NCI-H345 treated with DMSO at 0.1 percent for 48 hours (cell line): ENCODE measurements at regions not wholly inside any gene's neighbourhood (a gene's known extent, or its start where the extent isn't known, plus 50 kb on each side); places are given as distances from the start of the nearest gene placed in this dataset.
"Not testable (repeated sequence)": the region's sequence is repeated elsewhere in the genome, so short reads cannot be mapped to it uniquely, and the experiment has no call there.

Source experiments
- DNase-seq: peaks from one replicate; lab custom pipeline; 2025; ENCODE audit not compliant: unreplicated experiment; lab: John Stamatoyannopoulos, UW

DNA sequence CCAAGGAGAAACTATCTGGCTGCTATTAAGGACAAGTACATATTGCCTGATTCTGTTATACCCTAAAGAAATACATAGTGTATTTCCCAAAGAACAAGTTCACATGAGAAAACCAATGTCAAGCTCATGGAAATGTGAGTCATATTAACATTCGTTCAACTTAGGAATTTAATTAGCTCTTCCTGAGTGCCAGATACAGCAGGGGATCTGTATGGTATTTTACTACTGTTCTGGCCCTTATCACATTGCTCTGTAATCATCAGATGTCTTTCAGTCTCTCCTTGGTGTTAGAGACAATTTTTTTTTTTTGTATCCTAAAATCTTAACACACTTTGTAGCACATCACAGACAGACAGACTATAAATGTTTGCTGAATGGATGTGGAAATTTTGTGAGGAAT is 395.0 kb upstream of the CRIM1 start:
- DNase-seq: no peak

DNA sequence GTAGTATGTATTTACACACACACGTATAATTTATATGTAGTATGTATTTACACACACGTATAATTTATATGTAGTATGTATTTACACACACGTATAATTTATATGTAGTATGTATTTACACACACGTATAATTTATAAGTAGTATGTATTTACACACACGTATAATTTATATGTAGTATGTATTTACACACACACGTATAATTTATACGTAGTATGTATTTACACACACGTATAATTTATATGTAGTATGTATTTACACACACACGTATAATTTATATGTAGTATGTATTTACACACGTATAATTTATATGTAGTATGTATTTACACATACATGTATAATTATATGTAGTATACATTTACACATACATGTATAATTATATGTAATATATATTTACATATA is 398.5 kb upstream of the CRIM1 start:
- DNase-seq: not testable (repeated sequence)

DNA sequence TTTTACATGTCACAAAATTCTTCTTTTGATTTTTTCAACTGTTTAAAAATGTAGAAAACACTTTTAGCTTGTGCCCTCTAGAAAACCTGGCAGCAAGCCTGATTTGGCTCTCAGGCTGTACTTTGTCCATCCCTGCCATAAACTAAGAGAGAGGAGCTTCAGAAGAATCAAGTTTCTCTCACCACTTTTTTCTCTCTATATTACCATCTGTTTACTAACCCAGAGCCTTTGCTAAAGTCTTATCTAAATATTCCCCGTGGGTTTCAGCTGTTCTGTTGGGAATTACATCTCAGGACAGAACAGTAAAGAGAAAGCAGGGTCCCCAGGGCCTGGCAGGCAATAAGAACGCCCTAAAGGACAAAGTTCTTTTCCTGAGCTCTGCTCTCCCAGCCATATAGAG is 409.1 kb upstream of the CRIM1 start:
- DNase-seq: no peak

DNA sequence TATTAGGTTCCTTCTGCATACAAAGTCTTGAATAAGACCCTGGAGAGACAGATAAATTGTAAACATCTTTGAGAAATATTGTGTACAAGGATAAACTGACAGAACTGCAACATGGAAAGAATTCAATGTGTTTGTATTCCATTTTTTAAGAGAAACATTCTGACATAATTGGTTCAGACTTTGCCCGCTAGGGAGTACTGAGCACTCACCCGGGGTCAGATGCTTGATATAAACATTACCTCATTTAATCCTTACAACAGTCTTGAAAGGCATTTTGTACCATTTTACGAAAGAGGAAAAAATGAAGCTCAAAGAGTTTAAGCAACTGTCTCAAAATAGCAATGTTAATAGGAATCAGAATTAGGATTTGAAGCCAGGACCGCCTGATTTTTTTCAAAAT is 416.7 kb upstream of the CRIM1 start:
- DNase-seq: no peak

DNA sequence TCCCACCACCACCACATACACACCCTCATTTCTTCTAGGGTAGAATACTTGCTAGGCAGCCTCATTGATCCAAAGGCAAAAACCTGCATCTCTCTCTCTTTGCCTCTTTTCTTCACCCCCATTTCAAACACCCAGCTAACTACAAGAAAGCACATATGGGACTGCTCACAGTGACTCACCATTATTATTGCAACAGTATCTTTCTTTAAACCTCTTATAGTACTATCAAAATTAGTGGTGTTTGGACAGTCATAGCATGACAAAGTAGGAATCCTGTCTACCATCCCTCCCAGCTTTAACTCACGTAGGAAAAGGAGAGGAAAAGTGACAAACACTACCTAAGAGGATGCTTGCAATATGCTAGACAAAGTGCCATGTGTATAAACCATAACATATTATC is 422.5 kb upstream of the CRIM1 start:
- DNase-seq: no peak

DNA sequence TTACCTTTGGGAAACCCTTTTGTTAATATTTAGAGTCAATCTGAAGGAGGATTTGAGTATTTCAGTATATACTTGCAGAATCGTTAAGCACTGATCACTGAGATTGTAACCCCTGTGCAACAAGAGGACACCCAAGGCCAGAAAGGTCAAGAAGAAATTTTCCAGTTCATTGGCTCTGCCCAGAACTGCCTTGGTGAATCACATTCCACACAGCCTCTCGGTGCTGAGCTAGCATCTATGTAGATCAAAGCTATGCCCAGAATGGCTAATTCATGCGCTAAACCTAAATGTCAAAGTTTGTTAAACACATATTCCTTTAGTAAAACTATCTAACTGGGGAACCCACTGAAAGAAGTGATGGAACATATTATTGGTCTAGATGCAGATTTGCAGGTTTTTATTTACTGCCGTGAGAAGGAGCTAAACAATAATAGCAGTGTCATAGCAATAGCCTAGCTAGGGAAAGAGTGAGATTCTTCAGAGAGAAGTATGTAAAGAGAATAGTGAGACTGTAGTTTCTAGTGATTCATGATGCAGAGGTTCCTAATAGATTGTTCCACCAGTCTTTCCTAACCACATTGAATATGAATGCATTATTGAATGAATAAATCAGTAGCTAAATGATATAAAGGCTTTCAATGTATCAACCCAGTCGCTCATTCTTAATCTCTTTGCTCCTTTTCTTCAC is 423.2 kb upstream of the CRIM1 start:
- no peak for DNase-seq

DNA sequence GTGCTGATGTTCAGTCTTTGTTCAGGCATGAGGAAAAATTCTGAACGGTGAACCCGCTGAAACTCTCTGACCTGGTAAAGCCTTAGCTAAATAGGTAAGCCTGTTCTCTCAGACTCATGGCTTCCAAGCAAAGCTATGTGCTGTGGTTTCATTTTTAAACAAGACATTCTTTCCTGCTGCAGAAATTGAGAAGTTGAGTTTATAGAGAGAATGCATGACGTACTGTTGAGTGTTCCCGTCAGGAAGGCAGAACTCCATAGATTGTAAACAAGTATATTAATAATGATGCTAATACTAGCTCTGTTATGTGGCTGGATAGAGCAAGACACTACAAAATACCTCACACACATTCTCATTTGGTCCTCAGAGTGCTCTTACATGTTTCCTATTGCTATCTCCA is 424.0 kb upstream of the CRIM1 start:
- DNase-seq: no peak

DNA sequence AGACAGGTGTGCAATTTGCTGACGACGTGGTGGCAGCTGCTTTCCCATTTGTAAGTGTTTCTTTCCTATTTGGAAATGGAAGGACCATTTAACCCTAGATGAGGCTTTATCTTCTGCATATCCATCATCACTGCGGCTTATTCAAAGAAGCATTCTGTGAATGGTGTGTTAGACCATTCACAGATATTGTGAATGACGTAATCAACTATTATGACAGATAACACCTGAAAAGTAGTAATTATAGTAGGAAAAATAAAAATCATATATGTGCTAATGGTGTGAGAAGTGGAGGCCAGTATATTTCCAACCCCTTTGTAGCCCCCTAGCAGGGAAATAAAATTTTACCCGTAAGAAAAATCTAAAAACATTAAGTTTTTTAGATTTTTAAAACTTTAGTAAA is 424.5 kb upstream of the CRIM1 start:
- DNase-seq: no peak

DNA sequence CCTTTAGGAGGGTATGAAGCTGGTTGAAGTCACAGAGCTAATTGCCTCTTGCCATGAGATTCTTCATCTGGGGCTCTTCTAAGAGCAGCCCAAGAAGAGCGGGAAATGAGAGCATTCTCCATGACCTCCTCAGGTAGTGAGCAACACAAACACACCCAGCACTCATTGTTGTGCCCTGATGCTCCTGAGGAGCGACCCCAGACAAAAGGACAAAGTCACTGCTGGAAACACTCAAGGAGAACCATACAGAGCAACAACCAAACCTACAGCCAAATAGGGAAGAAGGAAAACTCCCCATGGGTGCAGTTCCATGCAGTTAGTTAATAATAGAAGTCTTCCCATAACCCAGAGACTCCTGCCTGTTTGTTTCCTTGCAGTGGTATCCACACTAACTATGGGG is 426.0 kb upstream of the CRIM1 start:
- DNase-seq: no peak

DNA sequence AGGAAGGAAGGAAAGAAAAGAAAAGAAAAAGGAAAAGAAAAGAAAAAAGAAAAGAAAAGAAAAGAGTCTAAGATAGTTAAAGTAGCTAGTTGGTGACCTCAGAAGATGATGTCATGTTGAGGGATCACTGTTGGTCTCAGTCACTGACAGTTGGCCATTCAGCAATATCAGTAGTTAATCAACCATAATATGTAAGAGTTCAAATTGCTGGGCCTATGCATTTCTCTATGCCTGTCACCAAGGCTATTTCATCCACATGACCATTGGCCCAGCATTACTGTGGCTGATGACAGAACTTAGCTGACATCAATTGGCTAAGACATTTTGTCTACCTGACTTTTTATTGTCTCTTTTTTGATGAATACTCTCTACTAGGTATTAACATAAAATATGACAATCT is 435.5 kb upstream of the CRIM1 start:
- DNase-seq: no peak

DNA sequence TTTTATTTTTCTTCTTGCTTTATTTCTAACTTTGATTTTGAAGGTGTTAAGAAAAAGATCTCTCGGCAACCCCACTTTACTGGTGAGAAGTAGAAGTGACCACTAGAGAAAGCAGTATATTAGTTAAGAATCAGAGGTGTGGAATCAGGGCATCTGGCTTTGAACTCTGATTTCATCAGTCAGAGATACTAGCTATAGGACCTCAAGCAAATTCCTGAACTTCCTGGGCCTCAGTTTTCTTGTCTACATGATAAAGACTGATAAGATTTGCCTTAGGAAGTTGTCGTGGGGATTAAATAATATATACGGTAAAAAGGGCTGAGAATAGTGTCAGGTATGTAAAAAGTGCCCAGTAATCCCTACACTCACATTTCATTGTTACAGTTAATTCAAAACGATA is 440.3 kb upstream of the CRIM1 start:
- no peak for DNase-seq

DNA sequence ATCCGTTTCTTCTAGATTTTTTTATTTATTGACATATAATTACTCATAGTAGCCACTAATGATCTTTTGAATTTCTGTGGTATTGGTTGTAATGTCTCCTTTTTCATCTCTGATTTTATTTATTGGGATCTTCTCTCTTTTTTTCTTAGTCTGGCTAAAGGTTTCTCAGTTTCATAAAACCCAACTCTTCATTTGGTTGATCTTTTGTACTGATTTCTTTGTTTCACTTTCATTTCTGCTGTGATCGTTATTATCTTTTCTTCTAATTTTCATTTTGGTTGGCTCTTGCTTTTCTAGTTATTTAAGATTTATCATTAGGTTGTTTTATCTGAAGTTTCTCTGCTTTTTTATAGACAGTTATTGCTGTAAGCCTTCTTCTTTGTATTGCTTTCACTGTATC is 463.6 kb upstream of the CRIM1 start:
- no peak for DNase-seq

DNA sequence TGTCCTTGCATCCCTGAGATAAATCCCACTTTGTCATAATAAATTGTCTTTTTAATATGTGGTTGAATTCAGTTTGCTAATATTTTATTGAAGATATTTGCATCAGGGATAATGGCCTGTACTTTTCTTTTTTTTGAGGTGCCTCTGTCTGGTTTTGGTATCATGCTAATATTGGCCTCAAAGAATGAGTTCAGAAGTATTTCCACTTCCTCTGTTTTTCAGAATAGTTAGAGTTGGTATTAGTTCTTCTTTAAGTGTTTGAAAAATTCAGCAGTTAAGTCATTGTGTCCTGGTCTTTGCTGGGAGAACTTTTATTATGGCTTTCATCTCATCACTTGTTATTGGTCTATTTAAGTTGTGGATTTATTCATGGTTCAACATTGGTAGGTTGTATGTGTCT is 464.1 kb upstream of the CRIM1 start:
- no peak for DNase-seq

DNA sequence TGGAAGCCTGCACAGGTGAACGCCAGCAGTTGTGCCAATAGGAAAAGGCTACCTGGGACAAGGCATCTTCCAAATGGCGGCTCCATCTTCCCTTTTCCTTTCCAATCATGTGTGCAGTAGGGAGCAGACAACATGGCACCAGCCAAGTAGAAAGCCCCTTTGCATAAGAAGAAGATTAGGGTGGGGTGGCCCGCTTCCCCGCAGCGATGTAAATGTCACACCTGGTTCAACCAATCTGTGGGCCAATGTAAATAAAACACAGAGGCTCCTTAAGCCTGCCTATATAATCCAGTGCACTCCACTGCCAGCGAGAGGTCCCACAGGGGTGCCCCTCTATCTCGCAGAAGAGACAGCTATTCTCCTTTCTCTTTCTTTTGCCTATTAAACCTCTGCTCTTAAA is 468.4 kb upstream of the CRIM1 start:
- no peak for DNase-seq

DNA sequence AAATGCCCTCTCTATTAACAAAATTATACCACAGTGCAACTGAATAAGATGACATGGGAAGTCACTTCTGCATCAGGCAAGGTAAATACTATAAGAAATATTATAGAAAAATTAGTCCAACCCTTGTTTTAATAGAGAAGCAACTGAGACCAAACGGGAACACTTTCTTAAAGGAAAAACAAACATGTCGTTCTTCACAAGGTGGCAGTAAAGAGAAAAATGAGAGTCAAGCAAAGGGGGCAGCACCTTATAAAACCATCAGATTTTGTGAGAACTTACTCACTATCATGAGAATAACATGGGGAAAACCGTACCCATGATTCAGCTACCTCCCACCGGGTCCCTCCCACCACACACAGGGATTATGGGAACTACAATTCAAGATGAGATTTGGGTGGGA is 481.7 kb upstream of the CRIM1 start:
- no peak for DNase-seq

DNA sequence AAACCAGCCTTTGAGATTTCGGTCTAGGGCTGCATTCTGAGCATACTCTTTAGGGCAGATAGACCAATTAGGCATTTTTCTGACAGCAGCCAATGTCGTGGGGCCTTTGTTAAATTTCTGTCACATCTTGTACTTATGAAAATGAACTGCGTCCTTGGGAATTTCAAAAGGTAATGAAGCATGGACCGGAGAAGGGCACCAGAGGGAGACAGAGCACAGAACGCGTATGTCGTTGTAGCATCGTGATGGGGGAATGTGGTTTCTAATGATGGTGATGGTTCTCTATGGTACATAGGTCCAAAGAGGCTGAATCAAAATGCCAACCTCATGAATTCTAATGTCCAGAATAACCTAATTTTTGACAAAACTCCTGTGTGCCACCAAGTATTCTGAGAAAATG is 483.9 kb upstream of the CRIM1 start:
- DNase-seq: no peak

DNA sequence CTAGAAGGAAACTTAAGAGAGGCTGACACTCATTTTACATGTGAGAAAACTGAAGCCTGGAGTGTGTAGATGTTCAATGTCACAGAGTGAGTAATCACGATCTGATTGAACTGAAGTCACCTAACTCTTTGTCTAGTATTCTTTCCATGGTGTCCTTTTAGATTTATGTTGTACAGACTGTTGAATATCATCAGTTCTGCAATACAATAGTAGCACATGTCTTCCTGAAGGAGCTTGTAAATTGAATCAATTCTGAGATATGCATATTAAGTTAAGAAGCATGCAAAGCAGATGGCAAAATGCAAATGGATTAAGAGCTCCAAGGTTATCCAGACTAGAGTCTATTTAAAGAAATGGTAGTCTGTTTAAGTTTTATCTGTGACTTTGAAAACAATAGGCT is 484.9 kb upstream of the CRIM1 start:
- no peak for DNase-seq

DNA sequence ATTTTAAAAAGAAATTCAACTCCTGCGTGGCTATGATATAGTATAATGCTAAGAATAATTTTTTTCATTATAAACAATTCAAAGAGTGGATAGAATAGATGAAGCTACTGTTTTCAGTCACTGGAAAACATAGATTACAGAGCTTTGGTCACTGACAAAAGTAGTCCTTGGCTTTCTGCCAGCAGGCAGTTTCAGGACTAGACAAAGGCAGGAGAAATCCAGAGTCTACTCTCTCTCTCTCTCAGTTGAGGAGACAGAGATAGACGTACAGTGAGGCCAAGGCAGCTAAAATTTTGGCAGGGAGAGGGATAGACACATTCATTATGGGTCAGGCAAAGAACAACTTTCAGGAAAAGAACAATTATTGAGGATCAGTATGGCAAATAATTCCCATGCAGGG is 491.4 kb upstream of the CRIM1 start:
- DNase-seq: no peak

DNA sequence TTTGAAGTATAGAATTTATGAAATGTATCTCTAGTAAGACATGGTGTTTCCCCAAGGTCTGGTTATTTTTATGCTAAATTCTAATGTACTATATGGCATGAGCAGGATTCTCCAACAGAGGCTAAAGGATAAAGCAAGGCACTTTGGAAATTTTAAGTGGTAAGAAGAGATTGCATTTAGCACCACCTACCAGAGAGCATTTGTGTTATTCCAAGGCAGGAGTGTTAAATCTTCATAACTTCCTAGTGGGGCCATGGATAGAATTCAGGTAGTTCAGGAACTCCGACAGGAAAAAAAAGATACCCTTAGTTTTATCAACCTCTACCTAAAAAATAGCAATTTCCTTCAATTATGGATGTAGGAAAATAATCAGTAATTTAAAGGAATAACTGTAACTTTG is 497.4 kb upstream of the CRIM1 start:
- DNase-seq: no peak

DNA sequence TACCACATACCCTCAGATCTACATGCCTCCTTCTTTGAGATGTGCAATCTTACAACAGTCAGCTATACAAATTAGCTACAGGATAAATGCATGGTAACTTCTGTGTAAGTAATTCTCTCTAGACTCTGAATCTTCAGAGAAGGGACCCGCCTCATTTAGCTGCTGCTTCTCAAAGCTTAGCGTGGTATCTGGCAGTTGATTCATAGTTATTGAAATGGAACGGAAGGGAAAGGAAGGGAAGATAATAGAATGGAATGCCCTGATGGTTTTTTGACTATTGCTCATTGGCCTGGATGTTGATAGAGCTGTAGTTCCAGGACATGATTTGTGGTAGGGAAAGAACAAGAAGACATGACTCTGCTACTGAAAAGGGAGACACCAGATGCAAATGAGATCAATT is 498.1 kb upstream of the CRIM1 start:
- DNase-seq: no peak

DNA sequence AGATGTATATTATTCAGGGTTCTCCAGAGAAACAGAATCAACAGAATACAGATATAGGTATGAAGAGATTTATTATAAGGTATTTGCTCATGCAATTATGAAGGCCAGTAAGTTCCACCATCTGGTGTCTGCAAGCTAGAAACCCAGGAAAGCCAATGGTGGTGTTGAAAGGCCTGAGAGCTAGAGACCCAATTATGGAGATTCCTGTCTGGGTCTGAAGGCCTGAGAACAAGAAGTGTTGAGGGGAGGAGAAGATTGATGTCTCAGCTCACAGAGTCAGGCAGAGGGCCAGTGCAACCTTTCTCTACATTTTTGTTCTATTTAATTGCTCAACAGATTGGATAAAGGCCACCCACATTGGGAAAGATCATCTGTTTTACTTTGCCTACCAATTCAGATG is 524.2 kb upstream of the CRIM1 start:
- no peak for DNase-seq

DNA sequence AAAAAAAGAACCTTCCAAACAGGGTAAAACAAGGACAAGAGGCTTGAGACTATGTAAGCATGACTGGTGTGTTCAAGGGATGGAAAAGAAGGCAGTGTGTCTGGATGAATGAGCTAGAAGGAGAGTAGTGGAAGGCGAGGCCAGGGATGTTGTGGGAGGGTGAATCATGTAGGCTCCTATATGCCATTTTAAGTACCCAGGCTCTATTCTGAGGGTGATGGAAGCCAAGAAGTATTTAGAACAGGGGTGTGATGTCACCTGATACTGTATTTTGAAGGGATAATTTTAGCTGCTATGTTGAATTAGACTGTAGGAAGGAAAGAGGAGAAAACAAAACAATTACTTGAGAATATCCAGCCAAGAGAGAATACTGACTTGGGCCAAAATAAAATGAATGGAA is 524.7 kb upstream of the CRIM1 start:
- DNase-seq: no peak

DNA sequence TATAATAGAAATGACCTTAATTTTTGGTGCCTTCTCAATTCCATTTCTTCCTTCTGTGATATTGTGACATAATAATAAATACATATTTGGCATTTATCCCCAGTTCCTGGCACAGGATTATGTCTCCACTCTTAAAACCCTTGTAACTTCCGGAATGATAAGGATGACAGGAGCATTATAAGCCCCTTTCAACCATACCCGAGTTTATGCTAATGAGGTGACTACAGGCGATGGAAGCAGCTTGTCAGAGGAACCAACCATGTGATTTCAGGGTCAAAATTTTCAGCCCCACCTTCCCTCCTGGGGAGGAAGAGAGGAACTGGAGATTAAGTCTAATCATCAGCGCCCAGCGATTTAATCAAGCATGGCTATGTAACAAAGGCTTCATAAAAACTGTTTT is 528.5 kb upstream of the CRIM1 start:
- no peak for DNase-seq

DNA sequence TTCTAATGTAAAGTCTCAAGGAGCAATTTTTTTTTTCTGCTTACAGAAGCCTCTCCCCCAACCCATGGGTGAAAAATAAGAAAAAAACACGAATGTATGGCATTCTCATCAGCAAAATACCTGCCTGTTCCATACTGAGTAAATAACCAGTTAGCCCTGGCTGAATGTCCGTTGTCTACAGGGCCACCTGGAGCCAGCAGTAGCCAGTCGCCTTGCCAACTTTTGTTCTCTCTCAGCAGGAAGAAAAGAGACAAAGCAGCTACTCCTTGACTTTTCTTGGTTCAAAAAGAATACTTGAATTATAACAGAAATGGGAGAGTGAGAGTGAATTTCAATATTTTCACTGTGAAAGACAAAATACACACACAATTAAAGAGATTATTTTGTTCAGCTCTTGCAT is 532.9 kb upstream of the CRIM1 start:
- DNase-seq: no peak
